IPS DF 6.9 (cell line): ENCODE measurements at regions not wholly inside any gene's neighbourhood (a gene's known extent, or its start where the extent isn't known, plus 50 kb on each side); places are given as distances from the start of the nearest gene placed in this dataset.

ENCODE experiments used
- DNase-seq: peaks from one replicate; pipeline ENCODE4 v3.0.0-alpha.2; 2013; ENCODE audit warnings: low read depth, low spot score
- H3K27ac ChIP-seq: one replicate; pipeline ENCODE4 v1.5.1; 2013; ENCODE audit warnings: low read length, control low read depth
- H3K27me3 ChIP-seq: 2 replicates; pipeline ENCODE4 v1.6.1; 2013; ENCODE audit warnings: mild to moderate bottlenecking, low read length; ENCODE audit not compliant: control insufficient read depth, insufficient read depth
- H3K36me3 ChIP-seq: 2 replicates; pipeline ENCODE4 v1.6.1; 2013; ENCODE audit warnings: low read length; ENCODE audit not compliant: control insufficient read depth, insufficient read depth
- H3K4me1 ChIP-seq: 2 replicates; pipeline ENCODE4 v1.6.1; 2013; ENCODE audit warnings: low read length; ENCODE audit not compliant: control insufficient read depth, insufficient read depth
- H3K4me3 ChIP-seq: 2 replicates; pipeline ENCODE4 v1.5.1; 2013; ENCODE audit warnings: mild to moderate bottlenecking, low read length
- H3K9me3 ChIP-seq: 2 replicates; pipeline ENCODE4 v1.6.1; 2013; ENCODE audit warnings: low read length, inconsistent platforms; ENCODE audit not compliant: control insufficient read depth, insufficient read depth
- WGBS: extraction: QIAGEN DNeasy Blood & Tissue Kit; methylation state at CpG from one replicate; pipeline ENCODE4 v1.1.7; 2013; ENCODE audit warnings: mixed read lengths, missing lambda C conversion rate; ENCODE audit not compliant: insufficient read length, insufficient coverage; 5-methylcytosine and 5-hydroxymethylcytosine counted together

- H3K4me3 ChIP-seq: no peak overlapping the region
- H3K36me3 ChIP-seq: no peaks in the 10 kb centered on the region
- DNase-seq: no peak
- no peaks in the 10 kb centered on the region; the same call in 1 of the 2 replicates for H3K27me3 ChIP-seq
- H3K9me3 ChIP-seq: no peaks in the 10 kb centered on the region
- WGBS: no CpG with 5 or more reads among the region's 9 CpGs
- H3K4me1 ChIP-seq: peaks cover 6% of the 10 kb centered on the region; the same call in 1 of the 2 replicates
- H3K27ac ChIP-seq: no peak overlapping the region
Measured at GRCh38 chr2:128748835-128749605, 430.4 kb upstream of the HS6ST1 start.

DNA sequence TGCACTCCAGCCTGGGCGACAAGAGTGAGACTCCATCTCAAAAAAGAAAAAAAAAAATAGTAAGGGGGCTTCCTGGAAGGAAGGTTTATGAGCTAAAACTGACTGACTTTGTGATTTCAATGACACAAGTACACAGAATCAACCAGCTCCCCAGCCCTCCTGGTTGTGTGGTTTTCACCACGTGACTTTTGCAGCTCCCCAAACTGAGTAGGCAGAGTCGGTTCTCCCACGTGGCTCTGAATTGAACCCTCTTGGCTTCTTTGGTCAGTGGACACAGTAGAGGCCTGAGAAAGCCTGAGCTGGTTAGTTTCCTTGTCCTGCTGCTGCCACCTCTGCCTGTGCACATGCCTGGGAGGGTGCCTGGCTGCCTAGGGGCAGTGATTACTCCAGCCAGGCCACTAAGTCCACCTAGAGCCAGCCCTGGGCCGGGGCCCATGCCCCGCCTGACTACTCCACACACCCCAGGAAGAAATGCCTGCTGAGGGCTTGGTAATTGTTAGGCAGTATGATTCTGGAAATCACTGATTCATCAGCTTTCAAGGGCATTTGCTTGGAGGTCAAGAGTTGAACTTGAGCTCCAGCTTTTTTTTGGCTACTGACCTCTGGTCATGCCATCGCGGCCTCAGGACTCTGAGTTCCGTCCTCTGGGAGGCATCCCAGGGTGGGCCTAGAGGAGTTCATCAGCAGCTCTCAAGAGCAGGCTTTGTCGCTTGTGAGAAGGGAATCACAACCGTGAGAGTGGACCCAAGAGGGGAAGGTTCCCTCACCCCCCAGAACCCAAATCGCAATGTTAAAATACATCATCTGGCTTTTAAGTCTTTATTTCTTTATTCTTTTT is 431.9 kb upstream of the HS6ST1 start:
- Histone ChIP-seq H3K4me1 (peaks cover 6% of the 10 kb centered on the region; the same call in 1 of the 2 replicates), H3K27me3 (no peaks in the 10 kb centered on the region; the same call in 1 of the 2 replicates), H3K4me3 (no peak overlapping the region), H3K27ac (no peak overlapping the region), H3K36me3 (no peaks in the 10 kb centered on the region), H3K9me3 (no peaks in the 10 kb centered on the region)
- WGBS: no CpG with 5 or more reads among the region's 12 CpGs
- DNase-seq: no peak

DNA sequence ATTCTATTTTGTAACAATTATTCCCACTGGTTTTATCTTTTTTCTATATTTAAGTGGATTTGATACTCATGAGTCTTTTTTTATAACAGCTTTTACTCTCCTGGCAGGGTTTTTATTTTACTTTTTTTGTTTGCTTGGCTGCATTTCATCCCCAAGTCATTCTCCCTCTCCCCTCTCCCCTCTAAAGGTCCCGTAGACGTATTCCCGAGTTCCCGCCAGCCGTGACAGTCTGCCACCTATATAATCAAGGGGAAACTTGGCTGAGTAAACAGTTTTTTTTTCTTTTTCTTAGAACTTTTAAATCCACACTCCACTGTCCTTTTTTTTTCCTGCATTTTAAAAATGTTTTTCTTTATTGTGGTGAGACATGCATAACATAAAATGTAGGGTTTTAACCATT is 433.1 kb upstream of the HS6ST1 start:
- Histone ChIP-seq H3K4me1 (peaks cover 7% of the 10 kb centered on the region; the same call in 1 of the 2 replicates), H3K4me3 (no peak overlapping the region), H3K9me3 (no peaks in the 10 kb centered on the region), H3K27me3 (no peaks in the 10 kb centered on the region; the same call in 1 of the 2 replicates), H3K36me3 (no peaks in the 10 kb centered on the region), H3K27ac (no peak overlapping the region)
- WGBS: no CpG with 5 or more reads among the region's 5 CpGs
- DNase-seq: no peak

GRCh38 chr2:128752691-128753263 is 434.1 kb upstream of the HS6ST1 start:
- Histone ChIP-seq H3K9me3 (no peaks in the 10 kb centered on the region), H3K4me1 (peaks cover 7% of the 10 kb centered on the region; the same call in 1 of the 2 replicates), H3K36me3 (no peaks in the 10 kb centered on the region), H3K27ac (no peak overlapping the region), H3K4me3 (no peak overlapping the region), H3K27me3 (no peaks in the 10 kb centered on the region; the same call in 1 of the 2 replicates)
- no peak for DNase-seq
- WGBS: no CpG with 5 or more reads among the region's 12 CpGs

DNA sequence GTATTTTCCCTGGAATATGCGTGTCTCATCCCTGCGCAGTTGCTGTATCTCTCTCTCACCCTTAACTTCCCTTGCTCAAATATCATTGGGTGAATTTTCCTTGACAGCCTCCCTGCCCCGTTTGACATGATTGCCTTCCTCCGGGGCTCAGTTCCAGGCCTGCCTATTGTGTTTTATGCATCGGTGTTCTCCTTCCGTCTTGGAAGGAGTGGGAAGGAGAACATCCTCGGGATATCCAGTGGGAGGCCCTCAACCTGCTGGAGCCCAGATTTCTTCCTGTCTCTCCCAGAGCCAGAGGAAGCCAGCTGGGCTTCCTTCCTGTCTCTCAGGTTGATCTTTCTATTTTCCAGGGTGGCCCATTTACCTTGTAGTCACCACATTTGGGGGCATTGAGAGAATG is 434.7 kb upstream of the HS6ST1 start:
- H3K27me3 ChIP-seq: no peaks in the 10 kb centered on the region; the same call in 1 of the 2 replicates
- DNase-seq: no peak
- no peak overlapping the region for H3K27ac ChIP-seq
- H3K9me3 ChIP-seq: no peaks in the 10 kb centered on the region
- H3K4me3 ChIP-seq: no peak overlapping the region
- H3K36me3 ChIP-seq: no peaks in the 10 kb centered on the region
- WGBS: no CpG with 5 or more reads among the region's 7 CpGs
- H3K4me1 ChIP-seq: peaks cover 7% of the 10 kb centered on the region; the same call in 1 of the 2 replicates

DNA sequence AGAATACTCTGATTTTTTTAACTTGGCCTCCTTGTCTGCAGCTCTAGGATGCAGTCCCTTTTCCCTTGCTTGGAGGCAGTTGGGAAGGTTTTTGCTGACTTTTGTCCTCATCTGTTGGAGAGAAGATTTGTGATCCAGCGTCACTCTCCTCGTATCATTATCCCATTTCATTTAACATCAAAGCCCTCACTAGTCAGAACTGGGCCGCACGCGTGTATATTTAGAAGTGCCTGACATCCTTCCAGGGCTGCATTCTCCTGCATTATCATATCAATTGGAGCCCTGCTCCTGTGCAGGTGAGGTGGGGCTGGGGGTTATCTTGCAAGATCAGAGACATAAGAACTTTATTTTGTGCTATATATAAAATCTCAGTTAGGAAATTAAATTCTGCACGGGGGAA is 435.1 kb upstream of the HS6ST1 start:
- H3K27me3 ChIP-seq: no peaks in the 10 kb centered on the region
- no peaks in the 10 kb centered on the region for H3K9me3 ChIP-seq
- H3K27ac ChIP-seq: no peak overlapping the region
- H3K4me3 ChIP-seq: no peak overlapping the region
- DNase-seq: no peak
- peaks cover 7% of the 10 kb centered on the region; the same call in 1 of the 2 replicates for H3K4me1 ChIP-seq
- H3K36me3 ChIP-seq: no peaks in the 10 kb centered on the region
- no CpG with 5 or more reads among the region's 6 CpGs for WGBS

DNA sequence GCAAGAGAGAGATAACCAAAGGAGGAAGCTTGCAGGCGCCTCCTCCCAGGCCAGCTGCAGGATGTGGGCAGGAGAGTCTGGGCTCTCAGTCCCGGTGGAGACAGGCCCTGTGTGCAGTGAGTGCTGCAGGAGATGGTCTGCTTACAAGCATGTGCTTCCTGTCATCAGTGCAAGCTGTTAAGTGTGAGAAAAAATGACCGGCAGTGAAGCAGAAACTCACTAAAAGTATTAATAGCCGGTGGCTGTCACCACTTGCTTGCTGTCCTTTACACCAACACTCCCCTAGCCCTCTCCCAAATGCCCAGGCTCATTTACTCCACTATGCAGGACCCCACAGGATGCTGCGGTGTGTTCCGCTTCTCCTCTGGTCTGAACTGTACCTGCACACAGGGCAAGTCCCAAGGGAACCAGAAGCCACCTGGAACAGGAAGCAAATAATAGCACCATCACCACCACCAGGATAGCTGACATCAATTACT is 435.6 kb upstream of the HS6ST1 start:
- H3K9me3 ChIP-seq: no peaks in the 10 kb centered on the region
- peaks cover 4% of the 10 kb centered on the region; the same call in 1 of the 2 replicates for H3K4me1 ChIP-seq

DNA sequence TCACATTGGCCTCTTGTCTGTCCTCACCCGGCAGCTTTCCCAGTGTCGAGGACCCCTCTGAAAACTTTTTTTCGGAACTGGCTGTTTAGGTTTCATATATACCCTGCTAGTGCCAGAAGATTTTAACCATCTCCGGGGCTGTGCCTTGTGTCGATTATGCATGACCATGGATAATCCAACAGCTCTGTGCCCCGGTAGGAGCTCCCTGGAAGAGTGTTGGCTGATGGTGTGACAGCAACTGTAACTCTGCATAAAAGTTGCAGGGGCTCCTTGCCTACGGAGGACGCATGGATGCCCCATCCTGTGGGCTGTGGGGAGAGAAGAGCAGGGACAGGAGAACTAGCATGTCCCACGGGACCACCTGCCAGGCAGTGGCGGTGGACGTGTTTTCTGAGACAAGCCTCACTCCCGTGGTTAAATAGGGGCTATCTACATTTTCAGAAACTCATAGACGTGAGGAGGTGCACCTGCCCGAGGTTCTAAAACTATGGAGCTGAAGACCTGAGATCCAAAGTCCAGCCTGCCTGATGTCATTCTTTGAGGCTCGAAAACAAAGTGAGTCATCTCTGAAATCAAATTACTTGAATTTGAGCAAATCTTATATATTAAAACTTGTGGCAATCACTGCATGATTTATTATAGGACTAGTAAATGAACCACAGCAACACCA is 437.2 kb upstream of the HS6ST1 start:
- Histone ChIP-seq H3K4me1 (peaks cover 4% of the 10 kb centered on the region; the same call in 1 of the 2 replicates), H3K4me3 (no peak overlapping the region), H3K9me3 (no peaks in the 10 kb centered on the region), H3K36me3 (no peaks in the 10 kb centered on the region), H3K27ac (no peak overlapping the region), H3K27me3 (no peaks in the 10 kb centered on the region)
- WGBS: no CpG with 5 or more reads among the region's 15 CpGs
- DNase-seq: no peak

More for the DNA sequence above, 435.6 kb upstream of the HS6ST1 start:
- Histone ChIP-seq H3K27ac (no peak overlapping the region), H3K36me3 (no peaks in the 10 kb centered on the region), H3K27me3 (no peaks in the 10 kb centered on the region), H3K4me3 (no peak overlapping the region)
- DNase-seq: no peak
- WGBS: no CpG with 5 or more reads among the region's 6 CpGs

DNA sequence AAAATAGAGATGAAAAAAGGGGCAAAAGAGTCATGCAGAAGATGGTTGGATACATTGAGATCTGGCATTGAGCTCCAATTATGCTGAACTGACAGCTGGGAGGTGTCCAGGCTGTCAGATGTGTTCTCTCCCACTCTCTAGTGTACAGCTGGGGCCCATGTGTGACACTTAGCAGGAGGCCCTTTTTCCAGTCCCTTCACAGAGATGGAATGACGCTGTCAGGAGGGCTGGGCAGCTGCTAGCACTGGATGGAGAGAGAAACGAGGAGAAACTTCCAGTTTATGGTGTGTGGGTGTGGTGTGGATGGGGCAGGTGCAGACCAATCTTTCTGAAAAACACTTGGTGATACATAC is 437.7 kb upstream of the HS6ST1 start:
- Histone ChIP-seq H3K4me1 (peaks cover 4% of the 10 kb centered on the region; the same call in 1 of the 2 replicates), H3K27ac (no peak overlapping the region), H3K9me3 (no peaks in the 10 kb centered on the region), H3K27me3 (no peaks in the 10 kb centered on the region), H3K36me3 (no peaks in the 10 kb centered on the region), H3K4me3 (no peak overlapping the region)
- no CpG with 5 or more reads among the region's 2 CpGs for WGBS
- DNase-seq: no peak

DNA sequence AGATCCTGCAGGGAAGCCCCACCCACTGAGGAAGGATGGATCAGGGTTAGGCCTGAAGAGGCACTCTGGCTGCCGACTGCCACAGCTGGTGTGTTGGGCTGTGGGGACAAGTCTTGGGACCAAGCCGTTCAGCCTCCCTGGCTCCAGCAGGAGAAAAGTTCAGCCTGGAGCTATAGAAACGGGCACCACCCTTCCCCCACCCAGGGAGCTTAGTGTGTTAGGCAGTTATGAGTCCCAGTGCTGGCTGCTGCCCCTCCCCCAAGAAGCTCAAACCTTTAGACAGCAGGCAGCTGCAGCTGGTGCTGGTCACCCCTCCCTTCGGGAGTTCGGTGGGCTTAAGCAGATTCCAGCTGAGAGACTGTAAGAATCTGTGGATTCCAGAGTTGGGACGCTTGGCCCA is 447.1 kb upstream of the HS6ST1 start:
- no peak for DNase-seq
- no peaks in the 10 kb centered on the region for H3K36me3 ChIP-seq
- H3K4me1 ChIP-seq: peaks cover 3% of the 10 kb centered on the region
- no peak overlapping the region for H3K27ac ChIP-seq
- H3K27me3 ChIP-seq: no peaks in the 10 kb centered on the region
- H3K4me3 ChIP-seq: no peak overlapping the region
- no peaks in the 10 kb centered on the region for H3K9me3 ChIP-seq
- no CpG with 5 or more reads among the region's 6 CpGs for WGBS
